LNCaP clone FGC (cell line): ENCODE measurements at regions not wholly inside any gene's neighbourhood (a gene's known extent, or its start where the extent isn't known, plus 50 kb on each side); places are given as distances from the start of the nearest gene placed in this dataset.
A peak's percentile ranks its signal among the peaks of the same experiment; 100 is the strongest.
"Not testable (repeated sequence)": the region's sequence is repeated elsewhere in the genome, so short reads cannot be mapped to it uniquely, and the experiment has no call there.

ENCODE experiments used
- DNase-seq: peaks from one replicate; pipeline ENCODE4 v3.0.0-alpha.2; 2011; ENCODE audit warnings: low read depth
- H3K4me3 ChIP-seq: 2 replicates; pipeline ENCODE4 v1.5.1; 2011; ENCODE audit warnings: mild to moderate bottlenecking, low read depth, low read length, control low read depth
- CTCF ChIP-seq: IDR thresholded peaks from 2 replicates; pipeline ENCODE4 v1.5.1; 2012; ENCODE audit warnings: mild to moderate bottlenecking; ENCODE audit not compliant: control insufficient read depth, insufficient read depth; ENCODE audit errors: extremely low read depth

- no peak for TF ChIP-seq CTCF
- H3K4me3 ChIP-seq, result no peak overlapping the region
- no peak for DNase-seq
These were observed 109.5 kb upstream of the CDK6 start for GRCh38 chr7:92945840-92946239.

GRCh38 chr7:92944633-92945032 lies 108.3 kb upstream of the CDK6 start:
- TF ChIP-seq CTCF, result no peak
- no peak for DNase-seq
- H3K4me3 ChIP-seq, result no peak overlapping the region

- not testable (repeated sequence) for DNase-seq, H3K4me3 ChIP-seq
These were observed 106.3 kb upstream of the CDK6 start for GRCh38 chr7:92942706-92943105.

- DNase-seq, result no peak
- no peak for TF ChIP-seq CTCF
- no peak overlapping the region for H3K4me3 ChIP-seq
These were observed 103.4 kb upstream of the CDK6 start for GRCh38 chr7:92939666-92940360.

- DNase-seq, result peak; percentile 78
- H3K4me3 ChIP-seq, result no peak overlapping the region
- no peak for TF ChIP-seq CTCF
These were observed 97.7 kb upstream of the CDK6 start for GRCh38 chr7:92934096-92934495.

GRCh38 chr7:92932450-92932849 lies 96.1 kb upstream of the CDK6 start:
- TF ChIP-seq CTCF, result no peak
- no peak overlapping the region for H3K4me3 ChIP-seq
- no peak for DNase-seq

GRCh38 chr7:92930404-92930803 lies 94.0 kb upstream of the CDK6 start:
- no peak for TF ChIP-seq CTCF

More at GRCh38 chr7:92930404-92930803, 94.0 kb upstream of the CDK6 start:
- H3K4me3 ChIP-seq, result no peak overlapping the region
- no peak for DNase-seq
